NCI-H748 (cell line): ENCODE measurements at regions not wholly inside any gene's neighbourhood (a gene's known extent, or its start where the extent isn't known, plus 50 kb on each side); places are given as distances from the start of the nearest gene placed in this dataset.
A peak's percentile ranks its signal among the peaks of the same experiment; 100 is the strongest.
"Not testable (repeated sequence)": the region's sequence is repeated elsewhere in the genome, so short reads cannot be mapped to it uniquely, and the experiment has no call there.

Experiments
- DNase-seq: peaks from one replicate; lab custom pipeline; 2025; ENCODE audit not compliant: unreplicated experiment; lab: John Stamatoyannopoulos, UW

DNA sequence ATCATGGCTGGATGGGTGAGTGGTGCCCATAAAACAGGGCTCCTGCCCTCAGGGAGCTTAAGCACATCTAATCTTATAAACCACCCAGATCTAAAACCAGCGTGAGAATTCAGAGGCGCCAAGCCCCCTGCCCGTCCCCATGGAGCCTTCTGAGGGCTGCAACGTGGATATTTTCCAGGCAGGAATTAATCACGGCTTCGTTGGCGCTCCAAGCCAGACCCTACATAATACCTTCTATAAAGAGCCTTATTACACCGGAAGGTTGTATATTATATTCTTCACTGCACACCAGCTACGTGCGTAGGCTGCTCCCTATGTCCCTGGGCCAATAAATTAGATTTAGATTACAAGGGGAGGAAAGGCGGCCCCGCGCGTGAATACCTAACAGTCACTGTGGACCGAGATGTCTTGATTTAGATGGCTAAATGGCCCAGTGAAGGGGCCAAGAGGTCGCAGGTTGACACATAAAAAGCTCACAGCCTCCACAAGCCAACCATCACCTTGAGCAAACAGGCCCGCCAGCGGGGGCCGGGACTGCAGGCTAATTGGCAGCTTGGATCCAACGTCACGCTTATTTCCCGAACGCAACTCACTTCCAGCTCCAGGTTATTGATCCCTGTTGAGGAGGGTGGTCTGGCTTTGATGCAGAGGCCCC is 64.7 kb upstream of the APCDD1L start:
- DNase-seq = no peak

DNA sequence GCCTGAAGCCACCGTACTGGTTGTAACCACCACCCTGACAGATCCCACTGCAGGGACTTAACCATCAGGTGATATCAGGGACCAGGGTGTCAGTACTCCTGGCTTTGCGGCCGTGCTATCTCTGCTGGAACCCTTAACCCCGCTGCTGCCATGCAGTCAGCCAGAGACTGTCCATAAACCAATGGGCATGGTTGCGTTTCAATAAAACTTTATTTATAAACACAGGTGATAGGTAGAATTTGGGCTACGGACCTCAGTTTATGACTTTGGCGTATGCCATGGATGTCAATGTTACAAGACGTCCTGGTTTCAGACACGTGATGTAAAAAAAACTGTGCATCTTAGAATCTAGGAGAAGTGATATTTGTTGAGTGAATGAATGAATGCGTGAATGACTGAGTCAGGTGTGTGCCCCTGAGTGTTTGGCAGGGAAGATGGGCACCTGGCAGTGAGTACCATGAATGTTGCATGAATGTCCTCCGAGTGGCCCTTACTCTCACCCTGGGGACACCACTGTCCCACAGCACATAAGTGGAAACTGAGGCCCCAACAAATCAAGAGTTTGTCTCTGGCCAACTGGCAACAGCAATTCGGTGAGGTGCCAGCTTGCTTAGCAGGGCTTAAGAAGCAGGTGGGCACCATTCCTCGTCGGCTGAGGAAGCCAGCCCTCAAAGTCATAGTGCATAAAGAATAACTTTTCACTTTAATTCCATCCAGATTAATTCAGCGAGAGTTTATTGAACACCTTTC is 64.0 kb upstream of the APCDD1L start:
- no peak for DNase-seq

DNA sequence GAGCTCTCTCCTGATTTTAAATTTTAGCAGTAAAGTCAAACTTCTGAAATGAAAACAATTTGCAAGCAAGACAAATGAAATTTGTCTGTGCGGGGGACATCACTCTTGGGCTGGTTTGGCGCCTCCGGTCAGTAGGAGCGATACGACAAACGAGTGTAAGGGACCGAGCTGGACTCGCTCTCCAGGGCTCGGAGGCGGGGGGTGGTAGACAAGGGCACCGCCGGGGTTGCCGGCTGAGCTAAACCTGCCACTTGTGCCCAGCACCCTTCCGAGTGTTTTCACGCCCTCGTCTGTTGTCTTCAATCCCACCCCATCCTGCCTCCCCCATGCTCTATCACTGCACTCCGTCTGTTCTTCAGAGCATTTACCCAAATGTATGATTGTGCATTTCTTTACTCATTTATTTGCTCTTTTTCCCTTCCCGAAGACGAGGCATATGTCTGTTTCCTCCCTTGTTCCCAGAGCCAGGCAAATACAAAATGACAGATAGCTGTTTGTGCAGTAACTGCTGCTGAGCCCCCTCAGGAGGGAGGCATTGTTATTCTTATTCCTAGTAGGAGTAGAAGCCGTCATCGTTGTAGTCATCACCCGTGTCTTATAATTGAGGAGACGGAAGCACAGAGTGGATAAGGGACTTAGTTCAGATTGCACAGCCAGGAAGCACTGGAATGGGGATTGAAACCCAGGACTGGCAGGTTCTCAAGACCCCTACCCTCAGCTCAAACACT is 62.8 kb upstream of the APCDD1L start:
- DNase-seq = no peak

DNA sequence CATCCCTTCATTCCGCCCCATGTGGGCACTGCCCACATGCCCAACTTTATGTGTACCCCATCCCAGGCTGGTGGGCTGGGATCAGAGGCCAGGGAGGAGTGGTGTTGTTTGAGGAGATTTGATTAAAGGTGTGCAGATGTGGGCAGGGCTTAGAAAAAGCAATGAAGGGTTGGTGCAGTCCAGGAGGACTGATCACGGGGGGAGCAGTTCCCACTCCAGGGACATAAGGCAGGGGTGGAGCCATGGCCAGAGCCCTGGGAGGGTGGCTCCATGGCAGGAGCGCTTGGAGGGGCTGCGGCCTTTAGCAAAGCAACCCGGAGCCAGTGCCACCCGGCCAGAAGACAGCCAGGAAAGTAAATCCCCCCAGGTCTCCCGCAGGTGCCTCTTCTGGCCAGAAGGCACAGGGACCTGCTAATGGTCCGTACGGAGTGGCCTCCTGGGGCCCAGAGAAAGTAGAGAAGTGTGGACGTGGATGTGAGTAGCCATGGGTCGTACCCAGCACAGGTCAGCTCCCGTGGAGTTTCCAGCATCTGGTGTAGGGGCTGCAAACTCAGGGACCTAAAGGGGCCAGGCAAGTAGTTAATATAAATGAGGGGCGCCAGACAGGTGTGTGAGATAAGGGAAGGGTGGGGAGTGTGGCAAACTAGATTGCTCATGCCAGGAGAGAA is 62.1 kb upstream of the APCDD1L start:
- no peak for DNase-seq

DNA sequence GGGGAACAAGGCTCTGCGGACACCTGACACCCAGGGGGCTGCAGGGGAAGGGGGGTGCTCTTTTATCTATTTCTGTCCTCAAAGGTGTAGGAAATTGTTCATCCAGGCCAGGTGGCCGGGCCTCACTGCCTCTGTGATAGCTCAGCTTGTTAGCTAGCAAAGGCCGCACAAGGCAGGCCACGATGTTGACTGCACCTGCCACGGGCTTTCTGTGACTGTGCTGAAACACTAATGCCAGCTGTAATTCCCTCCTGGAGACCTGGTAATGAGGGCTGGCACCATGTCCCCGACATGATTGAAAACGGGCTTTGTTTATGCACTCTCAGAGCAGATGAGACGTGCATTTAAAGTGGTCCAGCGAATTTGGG is 61.4 kb upstream of the APCDD1L start:
- peak; percentile 19 for DNase-seq

DNA sequence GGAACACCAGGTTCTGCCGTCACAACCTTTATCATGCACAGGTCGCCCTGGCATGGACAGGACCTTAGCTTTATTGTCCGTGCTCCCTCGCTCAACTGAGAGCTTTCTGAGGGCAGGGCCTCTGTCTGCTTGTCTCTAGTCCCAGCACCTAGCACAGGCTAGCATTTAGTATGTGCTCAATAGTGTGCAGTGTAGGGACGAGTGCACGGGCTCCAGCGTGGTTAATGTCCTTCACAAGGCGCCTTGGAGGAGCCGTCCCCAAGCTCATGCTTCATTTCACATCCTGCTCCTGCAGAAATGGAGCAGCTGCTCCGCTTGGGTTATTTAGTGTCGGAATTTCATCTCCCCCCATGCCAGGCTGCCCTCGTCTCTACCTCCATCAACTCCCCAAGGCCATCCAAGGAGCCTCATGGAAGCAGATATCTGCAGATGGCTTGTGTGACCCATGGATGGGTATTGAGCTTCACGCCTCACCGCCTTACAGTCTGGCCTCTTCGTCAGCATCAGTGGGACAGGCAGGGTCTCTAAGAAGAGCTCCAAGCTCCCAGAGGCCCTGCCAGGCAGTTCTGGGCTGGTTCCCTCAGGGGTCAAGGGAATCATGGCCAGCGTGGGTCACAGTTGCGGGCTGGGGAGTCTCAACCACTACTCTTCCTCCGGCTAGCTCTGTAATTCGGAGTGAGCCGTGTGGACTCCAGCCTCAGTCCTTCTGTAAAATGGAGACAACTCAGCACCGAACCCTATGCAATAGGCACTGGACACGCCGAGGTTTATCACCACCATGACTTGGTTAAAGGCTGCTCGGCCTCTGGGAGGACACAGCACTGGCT is 60.8 kb upstream of the APCDD1L start:
- no peak for DNase-seq

DNA sequence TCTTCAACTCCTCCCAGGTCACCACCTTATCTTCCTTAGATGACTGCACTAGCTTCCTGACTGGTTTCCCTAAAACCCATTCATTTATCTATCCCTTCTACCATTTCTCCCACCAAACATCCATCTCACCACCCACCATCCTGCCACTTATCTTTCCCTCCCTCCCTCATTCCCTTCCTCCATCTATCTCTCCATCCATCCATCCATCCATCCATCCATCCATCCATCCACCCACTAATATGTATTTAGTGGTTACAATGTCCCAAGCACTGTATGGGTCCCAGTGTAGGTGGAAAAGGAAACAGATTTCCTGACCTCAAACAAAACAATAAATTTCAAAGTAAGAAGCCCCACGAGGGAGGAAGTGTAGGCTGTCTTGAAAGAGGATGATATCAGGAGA is 59.3 kb upstream of the APCDD1L start:
- DNase-seq = no peak

DNA sequence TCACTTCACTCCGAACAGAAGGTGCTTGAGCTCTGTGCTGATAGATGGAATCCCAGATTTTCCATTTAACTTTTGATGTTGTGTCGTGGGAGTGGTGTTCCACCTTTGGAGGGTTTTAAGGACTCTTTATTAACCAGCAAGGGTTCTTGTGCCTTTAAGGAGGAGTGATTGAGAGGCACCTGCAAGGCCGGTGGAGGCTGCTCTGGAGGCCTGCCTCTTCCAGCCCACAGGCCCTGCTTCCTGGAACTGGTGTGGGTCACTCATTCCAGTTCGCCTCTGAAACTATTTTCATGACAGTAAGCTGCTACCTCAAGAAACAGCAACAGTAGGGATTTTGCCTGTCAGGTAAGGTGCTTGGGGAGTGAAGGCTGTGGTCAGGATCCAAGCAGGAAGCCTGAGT is 58.8 kb upstream of the APCDD1L start:
- DNase-seq = no peak

DNA sequence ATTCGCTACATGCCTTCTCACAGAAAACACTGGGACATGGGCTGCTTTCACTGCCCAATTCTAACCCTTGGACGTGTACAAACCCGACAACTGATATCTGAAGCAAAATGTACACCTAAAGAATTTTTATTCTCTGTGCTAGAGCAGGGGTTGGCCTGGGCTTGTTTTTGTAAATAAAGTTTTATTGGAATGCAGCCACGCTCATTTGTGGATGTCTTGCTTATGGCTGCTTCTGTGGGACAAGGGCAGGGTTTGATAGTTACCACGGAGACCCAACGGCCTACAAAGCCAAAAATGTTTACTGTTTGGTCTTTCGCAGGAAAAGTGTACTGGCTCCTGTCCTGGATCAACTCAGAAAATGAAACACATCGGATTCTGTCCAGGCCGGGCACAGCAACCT is 58.1 kb upstream of the APCDD1L start:
- DNase-seq = no peak

DNA sequence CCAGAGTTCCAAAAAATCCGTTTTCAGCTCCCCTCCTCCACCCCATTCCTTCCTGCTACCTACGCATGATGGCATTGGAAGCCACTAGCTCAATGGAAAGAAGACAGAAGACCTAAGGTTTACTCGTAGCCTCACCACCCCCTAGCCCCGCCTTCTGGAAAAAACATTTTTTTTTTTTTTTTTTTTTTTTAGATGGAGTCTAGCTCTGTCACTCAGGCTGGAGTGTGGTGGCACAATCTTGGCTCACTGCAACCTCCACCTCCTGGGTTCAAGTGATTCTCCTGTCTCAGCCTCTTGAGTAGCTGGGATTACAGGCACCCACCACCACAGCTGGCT is 57.2 kb upstream of the APCDD1L start:
- DNase-seq = not testable (repeated sequence)

DNA sequence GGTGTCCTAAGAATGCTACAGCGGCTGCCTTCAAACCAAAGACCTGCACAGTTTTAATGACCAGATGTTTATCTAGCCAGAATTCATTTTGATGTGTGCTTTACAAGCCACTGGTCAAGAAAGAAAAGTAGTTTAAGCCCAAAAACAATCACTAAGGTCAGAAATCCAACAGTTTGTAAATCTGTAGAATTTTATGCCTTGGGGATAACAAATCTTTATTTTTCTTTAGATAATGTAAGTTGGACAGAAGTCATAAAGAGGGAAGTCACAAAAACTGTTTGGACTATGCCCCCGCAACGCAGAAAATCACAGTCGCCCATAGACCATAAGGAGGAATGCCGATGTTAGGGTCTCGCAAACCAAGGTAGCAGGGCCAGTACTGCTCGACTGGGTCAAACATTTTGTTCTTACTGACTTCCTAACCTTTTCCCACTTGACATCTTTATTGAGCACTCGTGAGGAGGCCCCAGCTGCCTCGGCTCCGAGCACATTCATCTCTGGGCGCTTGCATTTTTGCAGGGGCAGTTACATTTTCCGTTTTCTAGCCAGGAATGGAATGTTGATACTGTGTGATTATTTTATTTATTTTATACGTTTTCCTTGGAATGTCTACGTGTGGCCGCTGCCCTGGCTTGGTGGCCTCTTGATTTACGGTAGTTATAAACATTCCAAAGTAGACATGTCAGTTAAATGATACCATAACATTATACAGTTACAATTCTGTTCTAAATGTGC is 56.7 kb upstream of the APCDD1L start:
- DNase-seq = no peak

DNA sequence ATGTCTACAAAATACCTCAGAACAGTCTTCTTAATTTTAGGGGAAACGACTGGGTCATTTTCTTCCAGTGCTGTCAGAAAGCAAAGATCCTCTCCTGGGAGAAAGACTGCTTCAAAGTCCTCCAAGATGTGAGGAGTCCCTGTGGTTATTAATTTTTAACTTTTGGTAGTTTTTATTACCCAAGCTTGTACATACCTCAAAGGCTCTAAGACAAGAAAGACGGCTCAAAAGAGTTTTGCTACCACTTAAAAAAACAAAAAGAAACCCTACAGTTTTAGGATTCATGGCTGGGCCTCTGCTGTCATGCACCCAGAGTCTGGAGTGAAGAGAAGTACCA is 56.1 kb upstream of the APCDD1L start:
- no peak for DNase-seq

DNA sequence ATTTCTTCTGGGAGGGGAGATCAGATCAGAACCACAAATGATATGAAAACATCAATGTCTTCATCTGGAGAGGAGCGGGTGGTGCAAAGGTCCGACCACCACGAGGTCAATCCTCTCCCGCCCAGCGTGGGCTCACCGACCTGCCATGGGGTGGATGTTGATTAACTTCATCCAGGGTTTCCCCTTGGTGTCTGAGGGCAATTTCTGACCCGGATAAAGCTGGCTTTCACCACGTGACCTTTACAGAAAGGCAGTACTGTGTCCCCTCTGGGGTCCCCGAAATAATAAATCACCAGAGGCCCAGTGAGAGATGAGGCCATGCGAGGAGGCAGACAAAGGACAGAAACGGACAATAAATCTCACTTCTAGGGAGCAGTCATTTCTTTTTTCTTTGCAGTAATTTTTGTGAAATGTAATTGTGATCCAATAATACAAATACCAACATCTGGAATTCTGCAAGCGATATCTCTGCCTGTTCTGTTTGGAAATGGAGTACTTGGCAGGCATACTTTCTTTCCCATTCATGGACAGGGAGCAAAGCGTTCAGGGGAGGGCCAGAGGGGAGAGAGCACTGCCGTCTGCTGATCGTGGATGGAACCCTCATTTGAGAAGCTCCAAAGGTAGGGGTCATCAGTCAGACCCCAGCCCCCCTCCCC is 55.1 kb upstream of the APCDD1L start:
- DNase-seq = no peak

DNA sequence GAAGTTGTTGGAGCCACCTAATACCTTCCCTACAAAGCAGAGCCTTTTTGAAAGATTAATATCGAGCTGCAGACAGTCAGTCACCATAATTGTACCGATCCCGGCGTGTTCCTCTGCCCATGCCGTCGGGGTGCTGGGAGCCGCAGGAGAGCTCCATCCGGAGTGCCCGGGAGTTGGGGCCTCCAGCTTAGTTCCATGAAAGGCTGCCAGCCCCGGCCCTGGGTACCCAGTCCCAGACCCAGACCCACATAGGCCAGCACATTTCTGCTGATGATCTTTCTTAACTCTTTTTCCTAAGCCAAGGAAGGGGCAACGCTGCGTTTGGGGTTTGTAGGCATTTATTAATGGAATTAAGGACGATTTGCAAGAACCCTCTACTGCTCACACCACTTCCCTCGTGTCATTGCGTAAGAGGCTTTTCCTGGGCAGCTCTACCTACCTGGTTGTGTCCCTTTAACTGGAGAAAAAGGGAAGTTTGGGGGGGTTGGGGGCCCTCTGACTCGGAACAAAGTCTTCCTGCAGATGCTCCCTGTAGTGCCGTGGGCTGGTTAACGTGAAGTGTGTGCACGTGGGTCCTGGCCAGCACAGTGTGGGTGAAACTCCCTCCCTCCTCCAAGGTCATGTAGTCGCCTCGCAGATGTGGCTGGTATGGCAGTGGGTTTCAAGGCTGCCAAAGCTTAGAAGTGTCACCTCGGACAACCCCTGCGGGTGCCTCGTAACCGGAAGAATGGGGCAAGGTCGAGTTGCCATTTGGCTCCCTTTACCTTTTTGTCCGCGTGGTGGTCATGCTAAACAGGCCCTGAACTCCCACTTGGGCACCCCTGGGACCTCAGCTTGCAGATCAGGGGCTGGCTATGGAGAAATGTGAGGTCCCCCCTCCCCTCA is 54.3 kb upstream of the APCDD1L start:
- DNase-seq = no peak

DNA sequence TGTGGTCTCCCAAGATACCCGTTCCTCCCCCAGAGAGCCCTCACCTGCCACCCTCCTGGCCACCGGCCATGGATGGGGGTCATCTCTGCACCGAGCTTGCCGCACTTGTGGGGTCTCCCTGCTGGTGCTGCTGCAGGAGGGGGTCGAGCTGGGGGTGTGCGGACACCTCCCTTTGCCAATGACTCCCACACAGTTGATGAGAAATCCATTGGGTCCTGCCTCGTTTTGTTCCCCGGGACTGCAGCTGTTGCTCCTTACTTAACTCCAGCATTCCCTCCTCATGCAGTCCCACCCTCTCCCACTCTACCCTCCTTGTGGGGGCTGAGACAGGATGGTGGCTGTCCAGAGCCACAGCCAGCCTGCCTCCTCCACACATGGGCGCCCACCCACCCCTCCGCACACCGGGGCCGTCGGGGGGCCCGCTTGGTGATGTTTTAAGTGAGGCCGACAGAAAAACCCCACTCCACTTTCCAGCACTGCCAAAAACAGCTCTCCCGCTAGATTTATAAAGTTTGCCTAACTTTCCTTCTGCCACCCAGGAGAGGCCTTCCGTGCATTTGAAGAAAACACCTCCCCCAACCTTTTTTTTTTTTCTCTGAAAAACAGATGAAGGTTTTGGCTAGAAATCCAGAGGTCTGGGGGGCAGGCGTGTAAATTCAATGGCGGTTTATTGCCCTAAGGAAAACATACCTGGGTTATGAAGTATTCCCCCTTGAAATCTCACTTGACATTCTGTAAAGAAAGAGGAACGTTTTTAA is 53.5 kb upstream of the APCDD1L start:
- no peak for DNase-seq

DNA sequence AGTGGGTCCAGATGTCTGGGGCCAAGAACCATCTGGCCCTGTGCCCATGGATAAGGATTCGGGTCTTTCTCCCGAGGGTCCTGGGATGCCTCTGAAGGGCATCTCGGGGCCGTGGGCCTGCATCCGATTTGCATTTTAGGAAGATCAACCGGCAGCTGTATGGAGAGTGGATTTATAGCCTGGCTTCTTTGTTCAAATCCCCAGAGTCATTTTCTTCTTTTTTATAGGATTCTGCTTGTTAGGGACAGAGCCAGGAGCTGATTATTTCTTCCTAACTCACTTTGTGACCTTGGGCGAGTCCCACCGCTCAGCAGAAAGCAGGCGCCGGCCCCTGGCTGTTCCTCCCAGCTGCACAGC is 52.9 kb upstream of the APCDD1L start:
- DNase-seq = no peak

DNA sequence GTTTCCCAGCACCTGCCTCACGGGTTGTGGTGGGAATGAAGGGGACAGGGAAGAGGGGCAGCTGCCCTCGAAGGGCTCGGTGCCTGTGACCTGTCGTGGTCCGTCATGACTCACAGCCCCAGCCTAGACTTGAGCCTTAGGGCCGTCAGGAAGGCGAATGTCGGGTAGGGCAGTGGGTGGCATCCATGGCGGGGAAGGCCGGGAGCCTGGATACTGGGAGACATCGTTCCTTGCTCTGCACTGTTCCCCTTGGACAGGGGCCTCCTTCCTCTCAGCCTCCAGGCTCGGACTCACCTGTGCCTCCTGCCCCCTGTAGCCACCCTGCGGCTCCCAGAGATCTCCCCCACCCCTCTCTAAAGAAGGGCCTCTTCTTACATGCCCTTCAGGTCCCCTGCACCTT is 52.2 kb upstream of the APCDD1L start:
- no peak for DNase-seq

DNA sequence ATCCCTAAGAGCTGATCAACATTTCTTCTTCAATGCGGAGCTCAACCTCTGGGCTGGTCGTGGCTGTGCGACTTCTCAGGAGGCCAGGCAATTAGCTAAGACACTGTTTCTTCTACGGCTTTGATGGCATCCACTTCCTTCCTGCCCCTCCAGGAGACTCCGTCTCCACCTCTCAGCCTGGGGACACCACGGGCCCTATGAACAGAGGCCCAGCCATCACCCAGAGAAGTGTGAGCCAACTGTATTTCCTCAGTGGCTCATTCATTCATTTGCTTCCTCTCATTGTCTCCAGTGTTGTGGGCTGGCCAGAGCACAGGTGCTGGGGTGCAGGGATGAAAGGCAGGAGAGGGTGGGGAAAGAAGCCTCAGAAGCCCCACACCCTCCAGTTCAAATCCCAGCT is 51.8 kb upstream of the APCDD1L start:
- DNase-seq = no peak
